Stomach smooth muscle (tissue), 2 donors: ENCODE measurements at regions not wholly inside any gene's neighbourhood (a gene's known extent, or its start where the extent isn't known, plus 50 kb on each side); places are given as distances from the start of the nearest gene placed in this dataset.
A peak's percentile ranks its signal among the peaks of the same experiment; 100 is the strongest.

Source experiments
- H3K27ac ChIP-seq: one replicate; pipeline ENCODE4 v1.7.0; 2013; ENCODE audit warnings: mild to moderate bottlenecking, low read length, inconsistent platforms
- H3K27me3 ChIP-seq, 2 donors: one replicate each; pipeline ENCODE4 v1.7.0; 2013; ENCODE audit warnings: low read length in 2 of 2; ENCODE audit not compliant: insufficient read depth in 2 of 2, control insufficient read depth in 1 of 2
- H3K36me3 ChIP-seq, 2 donors: one replicate each; pipeline ENCODE4 v1.7.0; 2013; ENCODE audit warnings: low read length in 2 of 2; ENCODE audit not compliant: control insufficient read depth in 2 of 2, insufficient read depth in 2 of 2
- H3K4me1 ChIP-seq: one replicate; pipeline ENCODE4 v1.7.0; 2013; ENCODE audit warnings: low read length; ENCODE audit not compliant: control insufficient read depth, insufficient read depth
- H3K4me3 ChIP-seq, 2 donors: one replicate each; pipeline ENCODE4 v1.7.0; 2013; ENCODE audit warnings: low read length in 2 of 2
- H3K9ac ChIP-seq, 2 donors: one replicate each; pipeline ENCODE4 v1.7.0; 2013; ENCODE audit warnings: low read length in 2 of 2, mild to moderate bottlenecking in 1 of 2
- H3K9me3 ChIP-seq, 2 donors: one replicate each; pipeline ENCODE4 v1.7.0; 2013; ENCODE audit warnings: low read length in 2 of 2; ENCODE audit not compliant: control insufficient read depth in 2 of 2
- donor health status: healthy.
- donor health status: Pancreatic carcinoma.

DNA sequence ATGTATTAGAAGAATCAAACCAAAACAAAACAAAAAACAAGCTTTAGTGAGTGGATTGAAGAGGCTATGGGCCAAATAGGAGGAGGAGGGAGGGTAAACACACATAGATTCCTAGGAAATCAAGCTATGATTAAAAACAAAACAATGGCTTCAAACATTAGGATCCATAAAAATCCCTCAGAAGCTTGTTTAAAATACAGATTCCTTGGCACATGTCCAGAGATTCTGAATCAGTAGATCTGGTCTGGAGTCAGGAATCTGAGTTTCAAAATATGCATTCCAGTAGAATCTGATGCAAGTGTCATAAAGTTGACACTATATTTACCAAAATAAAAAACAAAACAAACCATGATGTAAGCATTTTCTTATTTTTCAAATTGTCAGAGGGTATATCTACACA is 692.8 kb upstream of the SGCG start:
- Histone ChIP-seq H3K27me3 (no peaks in the 10 kb centered on the region), H3K36me3 (no peaks in the 10 kb centered on the region), H3K4me1 (no peaks in the 10 kb centered on the region), H3K9ac (no peak overlapping the region), H3K27ac (no peak overlapping the region), H3K4me3 (no peak overlapping the region), H3K9me3 (no peaks in the 10 kb centered on the region)

DNA sequence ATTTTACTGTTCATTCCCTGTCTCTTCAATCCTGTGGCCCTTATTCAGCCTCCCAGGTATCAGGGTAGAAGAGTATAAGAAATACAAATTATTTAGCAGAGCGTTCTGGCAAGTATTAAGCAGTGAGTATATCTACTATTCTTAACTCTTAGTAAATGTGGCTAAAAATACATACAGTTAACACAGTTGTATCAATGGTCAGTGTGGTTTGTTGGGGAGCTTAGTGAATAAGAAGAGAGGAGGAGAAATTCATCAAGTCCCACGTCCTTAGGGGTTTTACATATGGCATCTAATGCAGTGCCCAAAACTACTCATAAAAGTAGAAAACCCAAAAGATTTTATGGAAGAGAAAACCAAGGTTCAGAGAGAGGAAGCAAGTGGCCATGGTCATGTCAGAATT is 691.0 kb upstream of the SGCG start:
- Histone ChIP-seq H3K9ac (no peak overlapping the region), H3K36me3 (no peaks in the 10 kb centered on the region), H3K4me1 (no peaks in the 10 kb centered on the region), H3K4me3 (no peak overlapping the region), H3K9me3 (no peaks in the 10 kb centered on the region), H3K27ac (no peak overlapping the region), H3K27me3 (no peaks in the 10 kb centered on the region)

DNA sequence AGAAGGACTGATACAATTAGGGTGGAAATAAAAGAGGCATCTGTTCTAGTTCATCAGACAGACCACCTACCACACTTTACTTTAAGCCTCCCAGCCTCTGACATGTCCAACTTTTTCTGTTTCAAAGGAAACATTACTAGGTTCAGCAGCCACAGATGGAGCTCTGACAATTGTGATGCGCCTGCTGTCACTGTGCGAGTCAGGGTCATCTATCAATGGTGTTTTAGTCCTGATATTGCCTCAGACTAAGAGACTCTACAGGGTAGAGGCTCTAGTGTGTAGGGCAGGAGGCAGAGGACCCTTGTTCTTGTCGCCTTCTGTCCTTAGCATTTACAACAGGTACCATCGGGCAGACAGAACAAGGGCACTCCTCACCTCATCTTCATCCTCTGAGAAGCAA is 685.0 kb upstream of the SGCG start:
- H3K27me3 ChIP-seq: no peaks in the 10 kb centered on the region
- H3K9me3 ChIP-seq: no peaks in the 10 kb centered on the region
- no peaks in the 10 kb centered on the region for H3K4me1 ChIP-seq
- H3K27ac ChIP-seq: no peak overlapping the region
- H3K36me3 ChIP-seq: no peaks in the 10 kb centered on the region
- no peak overlapping the region for H3K9ac ChIP-seq
- no peak overlapping the region for H3K4me3 ChIP-seq

DNA sequence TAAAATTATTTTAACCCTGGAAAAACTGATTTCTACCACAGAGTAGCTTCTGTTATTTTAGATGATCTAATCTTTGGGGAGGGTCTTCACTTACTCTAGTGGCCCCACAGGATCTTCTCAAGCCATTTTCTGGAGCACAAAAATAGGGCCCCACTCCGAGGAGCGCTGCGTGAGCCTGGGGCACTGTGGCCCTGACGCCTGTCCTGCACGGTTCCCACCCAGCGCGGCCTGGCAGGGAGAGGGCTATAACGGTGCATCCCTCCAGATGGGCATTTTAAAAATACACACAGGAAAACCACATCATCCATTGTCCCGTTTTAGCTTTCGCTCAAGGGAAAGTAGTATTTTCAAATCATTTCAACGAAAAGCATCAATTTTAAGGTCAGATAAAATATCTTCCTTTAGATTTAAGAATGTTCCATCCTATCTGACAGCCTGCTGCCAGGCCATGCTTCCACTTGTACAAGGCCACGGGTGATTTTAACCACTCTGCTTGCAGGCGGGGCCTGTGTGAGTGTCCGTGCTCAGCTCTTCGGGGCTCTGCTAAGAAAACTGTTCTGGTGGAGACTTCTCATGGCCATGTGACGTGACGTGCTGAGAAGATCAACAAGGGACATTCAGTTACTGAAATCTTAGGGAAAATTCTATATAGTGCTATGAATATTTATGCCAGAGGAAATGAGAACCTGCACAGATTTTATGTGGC is 683.8 kb upstream of the SGCG start:
- no peak overlapping the region for H3K4me3 ChIP-seq
- no peak overlapping the region for H3K27ac ChIP-seq
- H3K27me3 ChIP-seq: no peaks in the 10 kb centered on the region
- no peaks in the 10 kb centered on the region for H3K36me3 ChIP-seq
- H3K4me1 ChIP-seq: no peaks in the 10 kb centered on the region
- no peak overlapping the region for H3K9ac ChIP-seq
- no peaks in the 10 kb centered on the region for H3K9me3 ChIP-seq

DNA sequence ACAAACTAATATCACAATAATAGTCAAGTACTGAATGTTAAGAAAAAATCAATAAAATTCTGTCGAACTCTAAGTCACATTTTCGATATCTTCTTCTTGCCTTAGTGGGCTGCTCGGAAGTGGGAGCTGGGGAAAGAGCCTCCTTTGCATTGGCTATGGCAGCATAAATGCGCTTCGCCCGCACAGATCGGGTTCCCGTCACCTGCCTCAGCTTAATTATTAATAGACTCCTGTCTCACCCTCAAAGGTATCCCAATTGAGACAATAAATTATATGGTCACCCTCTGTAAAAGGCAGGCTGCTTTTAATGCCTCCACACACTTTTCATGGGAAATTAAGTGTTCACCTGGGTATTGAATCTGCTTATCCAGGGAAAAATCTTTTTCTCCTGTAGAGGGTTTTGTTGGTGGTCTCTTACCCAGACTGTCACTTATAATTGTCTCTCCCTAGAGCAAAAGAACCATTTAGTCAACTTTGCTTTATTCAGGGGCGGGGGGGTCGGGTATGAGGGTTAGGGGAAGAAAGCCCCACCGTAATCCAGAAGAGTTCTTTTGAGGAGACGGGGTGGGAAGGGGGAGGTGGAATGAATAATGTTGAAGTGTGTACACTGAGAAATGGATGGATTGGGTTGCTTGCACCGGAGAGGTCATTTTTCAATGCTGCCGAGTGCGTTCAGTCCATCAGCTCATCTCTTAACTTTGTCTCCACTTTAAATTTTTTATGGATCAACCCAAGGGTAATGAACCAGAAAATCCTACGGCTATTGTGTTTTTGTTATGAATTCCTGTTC is 682.6 kb upstream of the SGCG start:
- no peaks in the 10 kb centered on the region for H3K36me3 ChIP-seq
- H3K9ac ChIP-seq: no peak overlapping the region
- no peaks in the 10 kb centered on the region for H3K9me3 ChIP-seq
- H3K4me1 ChIP-seq: no peaks in the 10 kb centered on the region
- no peak overlapping the region for H3K4me3 ChIP-seq
- H3K27ac ChIP-seq: no peak overlapping the region
- H3K27me3 ChIP-seq: no peaks in the 10 kb centered on the region

DNA sequence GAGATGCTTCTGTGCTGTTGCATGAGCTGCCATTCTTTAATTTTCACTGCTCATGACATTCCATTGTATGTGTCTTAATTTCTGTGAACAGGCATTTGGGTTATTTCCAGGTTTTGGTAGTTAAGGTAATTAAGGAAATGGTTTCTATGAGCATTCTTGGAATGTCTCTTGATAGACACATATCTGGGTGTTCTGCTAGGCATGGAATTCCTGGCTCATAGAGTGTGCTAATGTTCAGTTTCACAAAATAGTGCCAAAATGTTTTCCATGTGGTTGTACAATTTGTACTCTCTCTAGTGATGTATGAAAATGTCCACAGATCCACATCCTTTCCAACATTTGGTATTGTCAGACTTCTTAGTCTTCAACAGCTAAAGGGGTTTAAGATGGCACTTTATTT is 680.9 kb upstream of the SGCG start:
- Histone ChIP-seq H3K4me3 (no peak overlapping the region), H3K9me3 (no peaks in the 10 kb centered on the region), H3K36me3 (no peaks in the 10 kb centered on the region), H3K4me1 (no peaks in the 10 kb centered on the region), H3K27ac (no peak overlapping the region), H3K27me3 (no peaks in the 10 kb centered on the region), H3K9ac (no peak overlapping the region)

DNA sequence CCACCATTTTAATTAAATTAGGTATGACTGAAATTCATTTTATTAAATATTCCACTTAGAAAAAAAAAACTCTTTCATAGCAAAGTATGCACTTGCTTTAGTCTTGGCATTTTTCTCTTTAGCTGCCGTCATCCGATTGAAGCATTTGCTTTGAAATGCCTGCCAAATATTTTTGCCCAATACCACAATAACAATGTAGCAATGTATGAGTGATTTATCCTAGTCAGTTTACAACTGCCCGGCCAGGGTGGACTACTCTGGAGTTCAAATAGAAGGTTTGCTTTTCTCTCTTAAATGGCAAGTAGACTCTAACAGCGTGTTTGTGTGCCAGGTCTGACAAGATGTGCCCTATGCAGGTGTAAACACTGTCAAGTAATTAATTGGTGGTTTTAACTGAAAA is 675.3 kb upstream of the SGCG start:
- H3K27ac ChIP-seq: no peak overlapping the region
- H3K27me3 ChIP-seq: no peaks in the 10 kb centered on the region
- H3K4me3 ChIP-seq: peak overlapping the region; percentile 32 to 58
- no peaks in the 10 kb centered on the region for H3K4me1 ChIP-seq
- H3K36me3 ChIP-seq: no peaks in the 10 kb centered on the region
- no peaks in the 10 kb centered on the region for H3K9me3 ChIP-seq
- no peak overlapping the region for H3K9ac ChIP-seq

DNA sequence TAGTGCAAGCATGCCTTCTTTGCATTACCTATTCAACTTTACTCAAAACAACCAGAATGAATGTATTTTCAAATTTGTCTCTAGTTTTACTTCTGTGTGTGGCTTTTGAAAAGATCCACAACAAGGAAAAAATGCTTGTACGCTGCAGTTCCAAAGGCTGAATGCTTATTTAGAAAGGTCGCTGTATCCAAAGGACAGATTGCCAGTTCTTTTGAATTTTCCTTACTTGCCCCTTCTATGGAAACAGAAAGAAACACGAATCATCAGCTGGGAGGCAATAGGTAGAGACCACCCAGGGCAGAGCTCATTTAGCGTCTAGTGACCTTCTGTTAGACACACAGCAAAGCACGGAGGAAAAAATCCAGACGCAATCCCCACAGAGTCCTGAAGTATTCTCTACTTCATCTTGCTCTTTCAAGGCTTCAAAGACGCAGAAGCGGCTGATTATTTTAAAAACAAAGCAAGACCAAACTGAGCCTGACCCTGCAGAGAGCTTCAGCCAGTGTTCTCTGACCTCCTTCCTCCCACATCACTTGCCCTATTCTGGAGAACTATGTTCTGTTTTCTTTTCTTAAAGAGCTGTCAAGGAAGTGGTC is 674.6 kb upstream of the SGCG start:
- peak overlapping the region; percentile 8 to 58 for H3K4me3 ChIP-seq
- H3K4me1 ChIP-seq: no peaks in the 10 kb centered on the region
- no peaks in the 10 kb centered on the region for H3K9me3 ChIP-seq
- no peaks in the 10 kb centered on the region for H3K36me3 ChIP-seq
- H3K27me3 ChIP-seq: no peaks in the 10 kb centered on the region
- peak overlapping the region; percentile 26 for H3K27ac ChIP-seq
- H3K9ac ChIP-seq: no peak overlapping the region

DNA sequence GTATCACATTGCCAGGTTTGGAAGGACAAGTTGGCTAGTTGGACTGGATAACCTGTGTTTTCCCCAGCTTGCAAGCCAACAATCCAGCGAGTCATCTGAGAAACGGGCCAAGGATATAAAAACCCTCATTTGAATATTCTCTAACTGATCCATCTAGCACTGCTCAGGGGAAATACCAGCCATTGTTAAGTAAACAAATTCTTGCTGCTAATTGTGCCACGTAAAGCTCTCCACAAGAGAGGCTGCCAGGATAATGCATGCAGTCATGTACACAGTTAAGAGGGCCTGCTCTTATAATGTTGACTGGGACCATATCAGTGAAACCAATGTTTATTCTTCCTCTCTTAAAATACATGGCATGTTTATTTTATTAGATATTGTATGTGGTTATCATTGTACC is 663.2 kb upstream of the SGCG start:
- Histone ChIP-seq H3K9me3 (no peaks in the 10 kb centered on the region), H3K27me3 (no peaks in the 10 kb centered on the region), H3K4me1 (no peaks in the 10 kb centered on the region), H3K9ac (no peak overlapping the region), H3K4me3 (no peak overlapping the region), H3K27ac (no peak overlapping the region), H3K36me3 (no peaks in the 10 kb centered on the region)

DNA sequence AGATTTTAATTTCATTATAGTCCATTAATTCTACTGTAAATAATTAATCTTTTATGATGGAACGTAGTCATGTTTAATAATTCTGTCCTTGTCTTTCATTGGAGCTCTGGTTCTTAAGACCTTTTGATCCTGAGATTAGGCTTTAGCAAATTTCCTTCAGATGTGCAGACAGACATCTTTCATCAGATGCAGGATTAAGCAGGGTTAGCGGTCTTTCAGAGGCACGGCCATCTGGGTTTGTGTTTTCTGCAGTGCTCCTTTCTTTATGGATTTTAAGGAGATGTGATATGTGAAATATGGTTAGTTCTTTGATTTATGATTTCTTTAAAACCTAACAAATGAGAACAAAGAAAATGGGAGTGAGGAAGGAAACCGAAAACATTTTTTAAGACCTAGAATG is 643.9 kb upstream of the SGCG start:
- no peak overlapping the region for H3K9ac ChIP-seq
- no peak overlapping the region for H3K4me3 ChIP-seq
- H3K9me3 ChIP-seq: no peaks in the 10 kb centered on the region
- H3K27me3 ChIP-seq: no peaks in the 10 kb centered on the region
- H3K27ac ChIP-seq: no peak overlapping the region
- H3K36me3 ChIP-seq: no peaks in the 10 kb centered on the region
- H3K4me1 ChIP-seq: no peaks in the 10 kb centered on the region

DNA sequence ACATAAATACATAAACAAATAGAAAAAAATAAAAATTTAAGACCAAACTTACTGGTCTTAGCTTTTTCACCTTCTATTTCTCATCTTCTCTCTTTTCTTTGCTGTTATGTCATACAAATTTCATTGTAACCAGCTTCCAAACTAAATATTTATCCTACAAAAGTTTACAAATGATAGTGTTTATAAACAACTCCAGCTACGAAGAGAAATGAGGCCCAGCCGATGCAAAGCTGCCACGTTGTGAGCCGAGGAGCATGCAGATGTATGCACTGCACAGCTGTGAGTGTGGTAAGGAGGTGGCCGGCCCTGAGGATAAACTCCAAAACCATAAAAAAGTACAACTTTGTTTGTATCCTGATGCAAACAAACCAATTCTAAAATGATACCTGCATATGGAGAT is 642.4 kb upstream of the SGCG start:
- H3K4me1 ChIP-seq: no peaks in the 10 kb centered on the region
- H3K9me3 ChIP-seq: no peaks in the 10 kb centered on the region

More for the DNA sequence above, 642.4 kb upstream of the SGCG start:
- H3K27ac ChIP-seq: no peak overlapping the region
- H3K9ac ChIP-seq: no peak overlapping the region
- no peaks in the 10 kb centered on the region for H3K27me3 ChIP-seq
- H3K4me3 ChIP-seq: no peak overlapping the region
- no peaks in the 10 kb centered on the region for H3K36me3 ChIP-seq
